ENCODE measurements at regions not wholly inside any gene's neighbourhood (a gene's known extent, or its start where the extent isn't known, plus 50 kb on each side); places are given as distances from the start of the nearest gene placed in this dataset.
A peak's percentile ranks its signal among the peaks of the same experiment; 100 is the strongest.

DNA sequence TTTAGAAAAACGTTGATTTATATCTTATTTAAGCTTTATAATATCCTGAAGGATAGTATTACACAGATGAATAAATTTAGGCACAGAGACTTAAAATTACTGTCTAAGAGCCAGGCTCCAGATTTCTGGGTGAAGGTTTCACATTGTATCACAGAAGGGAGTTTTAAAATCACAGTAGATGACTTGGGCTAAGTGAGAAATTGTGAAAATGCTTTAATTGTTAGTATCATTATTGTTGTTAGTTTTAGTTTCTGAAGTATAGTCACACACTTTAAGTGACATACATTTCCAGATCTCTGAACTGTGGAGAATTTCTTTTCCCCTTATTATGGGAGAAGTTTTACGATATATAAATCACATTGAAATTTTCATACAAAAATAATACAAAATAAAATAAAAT lies 83.5 kb downstream of the NDUFS5 start:
- Mint-ChIP-seq H3K4me3 (no peak overlapping the region), H3K27ac (no peak overlapping the region), H3K27me3 (ENCODE audit: low read depth in 3 of 3) (peaks cover 4 to 11% (median 11%) of the 10 kb centered on the region in 3 donors), H3K36me3 (peaks cover 0 to 4% of the 10 kb centered on the region in 2 donors), H3K9me3 (peaks cover 0 to 5% (median 0%) of the 10 kb centered on the region in 7 donors), H3K4me1 (peaks cover 6% of the 10 kb centered on the region)
- Histone ChIP-seq H4K20me1 (ENCODE audit: insufficient read depth, low read length) (peaks cover 28% of the 10 kb centered on the region), H3K27me3 (ENCODE audit: control insufficient read depth in 2 of 2, insufficient read depth in 2 of 2, low read length in 2 of 2) (peaks cover 2 to 25% of the 10 kb centered on the region in 2 donors), H3K9me3 (replicated peaks in 1 of 2; ENCODE audit: control insufficient read depth in 1 of 2, insufficient read depth in 1 of 2, low read length in 2 of 2) (no peaks in the 10 kb centered on the region), H3K79me2 (ENCODE audit: insufficient read depth, low read length) (peaks cover 10% of the 10 kb centered on the region), H3K4me3 (replicated peaks in 1 of 3; ENCODE audit: low read depth in 2 of 3, low read length in 3 of 3) (no peak overlapping the region), H3K9ac (ENCODE audit: insufficient read depth, low read length, poor library complexity, severe bottlenecking) (no peak overlapping the region), H3K36me3 (replicated peaks in 1 of 2; ENCODE audit: control insufficient read depth in 1 of 2, insufficient read depth in 2 of 2, low read length in 2 of 2) (no peaks in the 10 kb centered on the region), H3K4me2 (replicated peaks; ENCODE audit: extremely low read depth, low read length, poor library complexity, severe bottlenecking) (no peak overlapping the region), H2AFZ (ENCODE audit: insufficient read depth, low read depth, low read length, poor library complexity, severe bottlenecking) (no peak overlapping the region), H3K27ac (ENCODE audit: low read depth in 1 of 2, low read length in 2 of 2) (no peak overlapping the region), H3K4me1 (ENCODE audit: control insufficient read depth in 1 of 2, insufficient read depth in 2 of 2, low read length in 2 of 2) (peaks cover 15 to 27% of the 10 kb centered on the region in 2 donors)
- no CpG with 5 or more reads among the region's 2 CpGs for WGBS (ENCODE audit: insufficient coverage)
- TF ChIP-seq, protein P1, sequence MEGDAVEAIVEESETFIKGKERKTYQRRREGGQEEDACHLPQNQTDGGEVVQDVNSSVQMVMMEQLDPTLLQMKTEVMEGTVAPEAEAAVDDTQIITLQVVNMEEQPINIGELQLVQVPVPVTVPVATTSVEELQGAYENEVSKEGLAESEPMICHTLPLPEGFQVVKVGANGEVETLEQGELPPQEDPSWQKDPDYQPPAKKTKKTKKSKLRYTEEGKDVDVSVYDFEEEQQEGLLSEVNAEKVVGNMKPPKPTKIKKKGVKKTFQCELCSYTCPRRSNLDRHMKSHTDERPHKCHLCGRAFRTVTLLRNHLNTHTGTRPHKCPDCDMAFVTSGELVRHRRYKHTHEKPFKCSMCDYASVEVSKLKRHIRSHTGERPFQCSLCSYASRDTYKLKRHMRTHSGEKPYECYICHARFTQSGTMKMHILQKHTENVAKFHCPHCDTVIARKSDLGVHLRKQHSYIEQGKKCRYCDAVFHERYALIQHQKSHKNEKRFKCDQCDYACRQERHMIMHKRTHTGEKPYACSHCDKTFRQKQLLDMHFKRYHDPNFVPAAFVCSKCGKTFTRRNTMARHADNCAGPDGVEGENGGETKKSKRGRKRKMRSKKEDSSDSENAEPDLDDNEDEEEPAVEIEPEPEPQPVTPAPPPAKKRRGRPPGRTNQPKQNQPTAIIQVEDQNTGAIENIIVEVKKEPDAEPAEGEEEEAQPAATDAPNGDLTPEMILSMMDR (IDR thresholded peaks at IDR 0.05), result no peak
- intact Hi-C loops (cut with micrococcal nuclease), result no loop called here
- no peak for DNase-seq

GRCh38 chr1:39110325-39110851 lies 84.2 kb downstream of the NDUFS5 start:
- H3K4me2 ChIP-seq (replicated peaks; ENCODE audit: extremely low read depth, low read length, poor library complexity, severe bottlenecking), result no peak overlapping the region
- WGBS (ENCODE audit: insufficient coverage), result 86% methylated on average over 1 of the region's 3 CpGs
- H3K9me3 Mint-ChIP-seq, result peaks cover 0 to 5% (median 0%) of the 10 kb centered on the region in 7 donors
- H3K36me3 ChIP-seq (replicated peaks in 1 of 2; ENCODE audit: control insufficient read depth in 1 of 2, insufficient read depth in 2 of 2, low read length in 2 of 2), result no peaks in the 10 kb centered on the region
- H3K27me3 Mint-ChIP-seq (ENCODE audit: low read depth in 3 of 3), result peaks cover 4 to 11% (median 9%) of the 10 kb centered on the region in 3 donors
- no peak overlapping the region for H3K9ac ChIP-seq (ENCODE audit: insufficient read depth, low read length, poor library complexity, severe bottlenecking)
- peak overlapping the region in 2 of 7 donors; percentile 35 to 50 for H3K27ac Mint-ChIP-seq
- H3K36me3 Mint-ChIP-seq, result peaks cover 0 to 4% of the 10 kb centered on the region in 2 donors
- peaks cover 12 to 22% of the 10 kb centered on the region in 2 donors for H3K4me1 ChIP-seq (ENCODE audit: control insufficient read depth in 1 of 2, insufficient read depth in 2 of 2, low read length in 2 of 2)
- no peak overlapping the region for H2AFZ ChIP-seq (ENCODE audit: insufficient read depth, low read depth, low read length, poor library complexity, severe bottlenecking)
- intact Hi-C loops (cut with micrococcal nuclease), result no loop called here
- DNase-seq, result no peak
- H3K27ac ChIP-seq (ENCODE audit: low read depth in 1 of 2, low read length in 2 of 2), result no peak overlapping the region
- H3K27me3 ChIP-seq (ENCODE audit: control insufficient read depth in 2 of 2, insufficient read depth in 2 of 2, low read length in 2 of 2), result peaks cover 2 to 25% of the 10 kb centered on the region in 2 donors
- H3K4me1 Mint-ChIP-seq, result peaks cover 5% of the 10 kb centered on the region
- H3K9me3 ChIP-seq (replicated peaks in 1 of 2; ENCODE audit: control insufficient read depth in 1 of 2, insufficient read depth in 1 of 2, low read length in 2 of 2), result no peaks in the 10 kb centered on the region
- no peak overlapping the region for H3K4me3 Mint-ChIP-seq
- H3K79me2 ChIP-seq (ENCODE audit: insufficient read depth, low read length), result peaks cover 10% of the 10 kb centered on the region
- peaks cover 34% of the 10 kb centered on the region for H4K20me1 ChIP-seq (ENCODE audit: insufficient read depth, low read length)
- H3K4me3 ChIP-seq (replicated peaks in 1 of 3; ENCODE audit: low read depth in 2 of 3, low read length in 3 of 3), result no peak overlapping the region
- TF ChIP-seq, protein P1 (IDR thresholded peaks at IDR 0.05), result no peak

Data from CD14-positive monocyte (primary cell).